Hepatocyte (in vitro differentiated cells): ENCODE measurements at regions not wholly inside any gene's neighbourhood (a gene's known extent, or its start where the extent isn't known, plus 50 kb on each side); places are given as distances from the start of the nearest gene placed in this dataset.

Source experiments
- EZH2phosphoT487 ChIP-seq: fragments of 200-600 bp; sonication (generic); IDR thresholded peaks from one replicate; pipeline ENCODE4 v1.6.1; 2018; ENCODE audit warnings: antibody characterized with exemption, mild to moderate bottlenecking, low read depth, moderate library complexity; ENCODE audit not compliant: unreplicated experiment, severe bottlenecking
- TF ChIP-seq, protein P1 (sequence below): fragments of 200-600 bp; sonication (generic); IDR thresholded peaks from 2 replicates; pipeline ENCODE4 v1.5.1; 2016; ENCODE audit warnings: antibody characterized with exemption, mild to moderate bottlenecking; ENCODE audit not compliant: poor library complexity

DNA sequence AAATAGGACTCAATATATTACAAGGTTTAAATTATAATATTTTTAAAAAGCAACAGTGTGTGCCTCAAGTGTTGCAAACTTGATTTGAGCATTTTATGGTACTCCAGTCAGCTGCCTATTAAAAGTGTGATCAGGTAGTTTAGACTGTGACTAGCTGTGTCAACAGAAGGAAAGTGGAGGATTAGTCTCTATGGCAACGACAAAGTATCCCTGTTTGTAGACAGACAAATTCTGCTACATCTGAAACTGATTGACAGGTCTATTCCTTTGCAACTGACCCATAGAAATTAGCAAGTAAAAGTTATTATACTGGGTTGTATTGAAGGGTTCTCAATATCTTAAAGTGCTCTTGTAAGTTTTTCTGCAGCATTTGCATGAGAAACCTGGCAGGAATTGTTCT lies 249.8 kb upstream of the ARRDC3 start:
- TF ChIP-seq, protein P1, sequence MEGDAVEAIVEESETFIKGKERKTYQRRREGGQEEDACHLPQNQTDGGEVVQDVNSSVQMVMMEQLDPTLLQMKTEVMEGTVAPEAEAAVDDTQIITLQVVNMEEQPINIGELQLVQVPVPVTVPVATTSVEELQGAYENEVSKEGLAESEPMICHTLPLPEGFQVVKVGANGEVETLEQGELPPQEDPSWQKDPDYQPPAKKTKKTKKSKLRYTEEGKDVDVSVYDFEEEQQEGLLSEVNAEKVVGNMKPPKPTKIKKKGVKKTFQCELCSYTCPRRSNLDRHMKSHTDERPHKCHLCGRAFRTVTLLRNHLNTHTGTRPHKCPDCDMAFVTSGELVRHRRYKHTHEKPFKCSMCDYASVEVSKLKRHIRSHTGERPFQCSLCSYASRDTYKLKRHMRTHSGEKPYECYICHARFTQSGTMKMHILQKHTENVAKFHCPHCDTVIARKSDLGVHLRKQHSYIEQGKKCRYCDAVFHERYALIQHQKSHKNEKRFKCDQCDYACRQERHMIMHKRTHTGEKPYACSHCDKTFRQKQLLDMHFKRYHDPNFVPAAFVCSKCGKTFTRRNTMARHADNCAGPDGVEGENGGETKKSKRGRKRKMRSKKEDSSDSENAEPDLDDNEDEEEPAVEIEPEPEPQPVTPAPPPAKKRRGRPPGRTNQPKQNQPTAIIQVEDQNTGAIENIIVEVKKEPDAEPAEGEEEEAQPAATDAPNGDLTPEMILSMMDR, result no peak
- no peak for TF ChIP-seq EZH2phosphoT487
